AG09309 (cell line): ENCODE measurements at regions not wholly inside any gene's neighbourhood (a gene's known extent, or its start where the extent isn't known, plus 50 kb on each side); places are given as distances from the start of the nearest gene placed in this dataset.

ENCODE experiments used
- DNase-seq: peaks from one replicate; pipeline ENCODE4 v3.0.0-alpha.2; 2010; ENCODE audit warnings: low read depth
- H3K4me3 ChIP-seq: 2 replicates; pipeline ENCODE4 v1.5.1; 2011; ENCODE audit warnings: mild to moderate bottlenecking, low read depth, low read length, moderate library complexity; ENCODE audit not compliant: control insufficient read depth
- TF ChIP-seq, protein P1 (sequence below): IDR thresholded peaks from 2 replicates; pipeline ENCODE4 v1.5.1; 2011; ENCODE audit warnings: mild to moderate bottlenecking, low read depth, low read length, inconsistent platforms; ENCODE audit not compliant: insufficient read depth, control insufficient read depth; ENCODE audit errors: missing control alignments

DNA sequence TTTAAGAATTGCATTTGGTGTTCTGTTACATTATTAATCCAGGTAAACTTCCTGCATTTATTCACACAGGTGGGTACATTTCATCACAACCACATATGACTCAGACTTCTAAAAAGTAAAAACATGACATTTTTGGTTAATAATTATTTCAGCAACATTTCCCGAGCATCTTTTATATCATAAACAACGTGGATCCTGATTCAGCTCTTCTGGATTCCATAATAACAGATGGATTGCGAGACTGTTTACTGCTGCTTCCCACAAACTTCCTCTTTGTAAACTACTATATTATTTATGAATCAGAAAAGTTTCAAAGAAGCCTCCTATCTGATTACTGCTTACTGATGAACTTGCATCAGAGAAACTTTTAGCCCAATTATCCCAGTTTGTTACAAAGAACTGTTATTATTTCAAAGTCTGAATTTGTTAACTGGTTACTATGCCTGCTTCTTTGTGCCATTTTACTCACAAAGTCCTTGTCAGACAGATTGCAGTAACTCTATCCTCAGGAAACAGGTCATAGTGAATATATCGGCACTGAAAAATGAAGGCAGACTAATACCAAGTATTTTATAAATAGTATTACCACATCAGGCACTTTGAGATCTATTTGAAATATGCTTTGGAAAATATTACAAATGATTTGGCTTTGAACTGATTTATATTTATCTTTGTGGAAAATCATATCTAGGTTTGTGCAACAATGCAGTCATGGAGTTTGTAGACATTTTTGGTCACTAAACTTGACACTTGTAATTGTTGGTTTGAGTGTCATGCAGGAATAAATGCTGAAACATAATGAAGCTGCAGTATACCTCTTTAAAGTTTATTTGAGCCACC lies 511.6 kb downstream of the PLCL1 start:
- DNase-seq, result no peak
- no peak overlapping the region for H3K4me3 ChIP-seq
- TF ChIP-seq, protein P1, sequence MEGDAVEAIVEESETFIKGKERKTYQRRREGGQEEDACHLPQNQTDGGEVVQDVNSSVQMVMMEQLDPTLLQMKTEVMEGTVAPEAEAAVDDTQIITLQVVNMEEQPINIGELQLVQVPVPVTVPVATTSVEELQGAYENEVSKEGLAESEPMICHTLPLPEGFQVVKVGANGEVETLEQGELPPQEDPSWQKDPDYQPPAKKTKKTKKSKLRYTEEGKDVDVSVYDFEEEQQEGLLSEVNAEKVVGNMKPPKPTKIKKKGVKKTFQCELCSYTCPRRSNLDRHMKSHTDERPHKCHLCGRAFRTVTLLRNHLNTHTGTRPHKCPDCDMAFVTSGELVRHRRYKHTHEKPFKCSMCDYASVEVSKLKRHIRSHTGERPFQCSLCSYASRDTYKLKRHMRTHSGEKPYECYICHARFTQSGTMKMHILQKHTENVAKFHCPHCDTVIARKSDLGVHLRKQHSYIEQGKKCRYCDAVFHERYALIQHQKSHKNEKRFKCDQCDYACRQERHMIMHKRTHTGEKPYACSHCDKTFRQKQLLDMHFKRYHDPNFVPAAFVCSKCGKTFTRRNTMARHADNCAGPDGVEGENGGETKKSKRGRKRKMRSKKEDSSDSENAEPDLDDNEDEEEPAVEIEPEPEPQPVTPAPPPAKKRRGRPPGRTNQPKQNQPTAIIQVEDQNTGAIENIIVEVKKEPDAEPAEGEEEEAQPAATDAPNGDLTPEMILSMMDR, result no peak

DNA sequence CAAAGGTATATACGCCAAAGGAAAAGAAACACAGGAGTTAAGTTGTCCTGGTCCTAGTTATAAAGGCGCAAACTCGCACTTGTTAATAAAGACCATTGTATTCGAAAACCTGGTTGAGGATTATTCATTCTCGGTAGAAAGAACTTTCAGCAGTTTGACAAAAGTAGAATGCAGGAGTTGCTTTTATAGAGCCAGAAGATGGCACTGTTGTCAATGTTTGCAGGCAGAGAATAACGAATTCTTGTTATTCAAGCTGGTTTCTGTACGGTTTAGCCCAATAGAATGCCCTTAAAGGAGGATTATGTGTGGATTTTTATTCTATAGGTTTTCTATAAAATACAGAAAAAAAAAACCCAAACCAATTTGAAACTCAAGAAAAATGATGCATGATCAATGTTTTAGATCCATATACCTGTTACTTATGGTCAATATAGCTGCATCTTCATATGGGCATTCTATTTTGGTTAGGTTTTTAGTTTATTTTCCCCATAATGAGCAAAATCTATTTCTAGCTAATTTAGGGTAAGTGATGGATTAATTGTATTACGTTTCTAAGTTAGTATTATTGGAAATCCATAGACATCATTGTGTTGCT lies 510.3 kb downstream of the PLCL1 start:
- DNase-seq, result peak; percentile 49
- TF ChIP-seq, protein P1, result peak; percentile 78
- no peak overlapping the region for H3K4me3 ChIP-seq

DNA sequence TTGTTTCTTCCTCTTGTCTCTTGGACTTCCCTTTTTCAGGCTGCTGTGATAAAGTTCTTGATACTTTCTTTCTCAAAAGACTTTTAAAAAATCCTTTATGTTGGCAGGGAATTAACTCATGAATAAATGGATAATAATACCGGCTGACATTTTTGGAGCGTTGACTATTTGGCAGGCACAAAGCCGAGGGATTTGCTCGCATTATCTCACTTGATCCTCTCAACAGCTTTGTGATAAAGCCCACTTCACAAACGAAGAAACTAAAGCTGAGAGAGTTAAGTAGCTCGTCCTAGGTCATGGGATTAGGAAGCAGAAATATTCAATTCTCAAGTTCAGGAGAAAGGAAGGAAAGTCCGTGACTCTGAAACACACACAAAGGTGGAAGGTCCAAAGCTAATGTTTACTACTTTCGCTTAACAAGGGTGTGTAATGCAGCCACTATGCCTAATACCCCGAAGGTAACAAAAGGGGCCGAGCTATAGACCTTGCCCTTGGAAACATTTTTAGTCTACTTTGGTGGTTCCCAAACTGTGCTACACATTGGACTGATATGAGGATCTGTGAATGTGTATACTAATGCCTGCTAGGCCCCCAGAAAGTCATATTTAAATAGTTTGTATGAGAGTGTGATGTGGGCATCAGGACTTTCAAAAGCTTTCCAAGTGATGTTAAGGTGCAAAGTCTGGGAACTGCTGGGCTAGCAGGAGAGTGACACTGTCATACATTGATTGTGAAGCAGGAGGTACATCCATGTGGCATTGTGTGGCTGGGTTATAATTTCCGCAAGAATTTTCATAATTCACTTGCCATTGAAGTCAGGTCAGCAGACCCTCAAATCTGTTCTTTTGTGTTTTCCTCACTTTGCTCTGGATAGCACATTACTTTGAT lies 508.4 kb downstream of the PLCL1 start:
- DNase-seq, result no peak
- TF ChIP-seq, protein P1, result no peak
- H3K4me3 ChIP-seq, result no peak overlapping the region

DNA sequence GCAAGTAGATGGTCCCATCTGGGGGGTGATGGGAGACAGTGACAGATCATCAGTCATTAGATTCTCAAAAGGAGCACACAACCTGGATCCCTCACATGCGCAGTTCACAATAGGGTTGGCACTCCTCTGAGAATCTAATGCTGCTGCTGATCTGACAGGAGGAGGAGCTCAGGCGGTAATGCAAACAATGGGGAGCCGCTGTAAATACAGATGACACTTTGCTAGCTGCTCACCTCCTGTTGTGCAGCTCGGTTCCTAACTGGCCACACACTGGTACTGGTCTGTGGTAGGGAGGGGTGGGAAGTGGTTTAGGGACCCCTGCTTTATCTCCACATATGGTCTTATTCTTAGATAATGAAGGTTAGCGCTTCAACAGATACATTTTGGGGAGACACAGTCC lies 506.6 kb downstream of the PLCL1 start:
- DNase-seq, result no peak
- TF ChIP-seq, protein P1, result no peak

DNA sequence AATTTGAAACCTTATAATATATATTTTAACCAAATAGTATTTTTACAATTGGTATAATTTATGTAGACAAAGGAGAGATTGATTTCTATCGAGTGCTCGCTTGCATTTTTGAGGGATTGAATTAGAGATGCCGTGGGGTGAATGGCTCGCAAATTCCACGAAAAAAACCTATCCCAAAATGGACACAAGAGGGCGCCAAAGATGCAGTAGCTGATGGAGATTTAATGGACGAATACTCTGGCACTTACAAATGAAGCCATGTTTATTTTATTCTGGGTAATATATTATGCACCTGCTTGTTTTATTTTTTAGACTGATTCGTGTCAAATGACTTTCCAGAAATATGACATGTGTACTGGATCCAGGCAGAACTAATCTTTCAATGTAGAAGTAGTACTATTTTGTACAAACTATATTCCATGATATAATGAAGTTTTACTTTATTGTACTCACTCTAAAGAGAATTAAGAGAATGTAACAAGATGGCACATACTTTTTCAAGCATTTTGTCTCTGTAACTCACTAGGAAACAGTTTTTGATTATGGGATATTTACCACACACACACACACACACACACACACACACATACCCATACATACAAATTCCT lies 505.4 kb downstream of the PLCL1 start:
- H3K4me3 ChIP-seq, result no peak overlapping the region
- TF ChIP-seq, protein P1, result peak; percentile 85
- no peak for DNase-seq

More for the DNA sequence above, 506.6 kb downstream of the PLCL1 start:
- no peak overlapping the region for H3K4me3 ChIP-seq

DNA sequence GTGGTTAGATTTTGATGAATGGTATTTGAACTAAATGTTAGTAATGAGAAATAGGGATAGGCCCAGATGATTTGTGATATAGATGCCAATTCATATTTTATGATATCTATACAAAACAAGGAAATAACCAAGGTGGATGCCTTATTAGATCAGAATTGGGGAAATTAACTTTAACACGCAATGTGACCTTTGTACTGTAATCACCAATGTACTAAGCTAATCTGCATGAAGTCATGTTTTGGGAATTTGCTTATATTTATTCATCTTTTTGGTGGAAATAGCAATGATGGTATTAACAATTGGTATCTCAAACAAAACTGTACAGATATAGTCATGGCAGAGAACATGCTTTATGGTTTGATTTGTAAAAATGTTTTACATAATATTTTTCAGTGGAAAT lies 504.7 kb downstream of the PLCL1 start:
- TF ChIP-seq, protein P1, result no peak
- no peak overlapping the region for H3K4me3 ChIP-seq
- no peak for DNase-seq
